ENCODE measurements at regions not wholly inside any gene's neighbourhood (a gene's known extent, or its start where the extent isn't known, plus 50 kb on each side); places are given as distances from the start of the nearest gene placed in this dataset.

DNA sequence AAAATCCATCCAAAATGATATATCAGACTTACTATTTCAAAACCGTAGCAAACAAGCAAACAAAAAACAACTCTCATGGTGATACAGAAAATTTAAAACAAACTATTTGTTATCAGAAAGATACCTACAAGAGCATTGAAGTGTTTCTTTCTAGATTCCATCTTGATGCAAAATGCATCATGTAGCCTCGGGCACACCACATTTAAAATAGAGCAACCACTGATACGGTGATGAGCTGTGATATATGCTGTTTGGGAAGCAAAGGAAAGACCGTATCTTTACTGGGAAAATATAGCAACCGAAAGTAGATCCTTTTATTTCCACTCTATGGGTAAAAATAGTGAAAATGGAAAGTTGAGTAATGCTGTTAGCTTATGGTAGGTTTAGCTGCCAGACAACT lies 892.0 kb downstream of the GATA3 start:
- CTCF ChIA-PET, result no interaction called here
- WGBS (ENCODE audit: missing lambda C conversion rate), result 31% methylated on average over 5 of the region's 5 CpGs
- TF ChIP-seq RFX5 (IDR thresholded peaks at IDR 0.05) (no peak), FOSL2 (IDR thresholded peaks at IDR 0.05) (no peak), FOSL2 (CRISPR knock-in tag; IDR thresholded peaks at IDR 0.05) (no peak), ZSCAN20 (CRISPR knock-in tag; IDR thresholded peaks at IDR 0.05) (no peak), ZFP36 (IDR thresholded peaks at IDR 0.05; ENCODE audit: borderline replicate concordance, partially characterized antibody) (no peak), ESRRA (IDR thresholded peaks at IDR 0.05; ENCODE audit: borderline replicate concordance, low read length) (no peak), KDM5A (IDR thresholded peaks at IDR 0.05) (no peak), RNF2 (IDR thresholded peaks at IDR 0.05; ENCODE audit: borderline replicate concordance, low read depth) (no peak), NFE2L2 (conservative IDR thresholded peaks at IDR 0.05; ENCODE audit: low read length) (no peak), HOXA7 (CRISPR knock-in tag; IDR thresholded peaks at IDR 0.05) (no peak), ZC3H11A (IDR thresholded peaks at IDR 0.05) (no peak), MYC (IDR thresholded peaks at IDR 0.05; ENCODE audit: borderline replicate concordance, low read length) (no peak), NPAS2 (CRISPR knock-in tag; IDR thresholded peaks at IDR 0.05; ENCODE audit: borderline replicate concordance) (no peak), NR3C1 (IDR thresholded peaks at IDR 0.05) (no peak), POLR2A (IDR thresholded peaks at IDR 0.05; ENCODE audit: low read length) (no peak)
- TF ChIP-seq, protein P1, sequence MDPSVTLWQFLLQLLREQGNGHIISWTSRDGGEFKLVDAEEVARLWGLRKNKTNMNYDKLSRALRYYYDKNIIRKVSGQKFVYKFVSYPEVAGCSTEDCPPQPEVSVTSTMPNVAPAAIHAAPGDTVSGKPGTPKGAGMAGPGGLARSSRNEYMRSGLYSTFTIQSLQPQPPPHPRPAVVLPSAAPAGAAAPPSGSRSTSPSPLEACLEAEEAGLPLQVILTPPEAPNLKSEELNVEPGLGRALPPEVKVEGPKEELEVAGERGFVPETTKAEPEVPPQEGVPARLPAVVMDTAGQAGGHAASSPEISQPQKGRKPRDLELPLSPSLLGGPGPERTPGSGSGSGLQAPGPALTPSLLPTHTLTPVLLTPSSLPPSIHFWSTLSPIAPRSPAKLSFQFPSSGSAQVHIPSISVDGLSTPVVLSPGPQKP (IDR thresholded peaks at IDR 0.05; ENCODE audit: low read depth, low read length), result no peak
- TF ChIP-seq, protein P2, sequence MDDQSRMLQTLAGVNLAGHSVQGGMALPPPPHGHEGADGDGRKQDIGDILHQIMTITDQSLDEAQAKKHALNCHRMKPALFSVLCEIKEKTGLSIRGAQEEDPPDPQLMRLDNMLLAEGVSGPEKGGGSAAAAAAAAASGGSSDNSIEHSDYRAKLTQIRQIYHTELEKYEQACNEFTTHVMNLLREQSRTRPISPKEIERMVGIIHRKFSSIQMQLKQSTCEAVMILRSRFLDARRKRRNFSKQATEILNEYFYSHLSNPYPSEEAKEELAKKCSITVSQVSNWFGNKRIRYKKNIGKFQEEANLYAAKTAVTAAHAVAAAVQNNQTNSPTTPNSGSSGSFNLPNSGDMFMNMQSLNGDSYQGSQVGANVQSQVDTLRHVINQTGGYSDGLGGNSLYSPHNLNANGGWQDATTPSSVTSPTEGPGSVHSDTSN (IDR thresholded peaks at IDR 0.05), result no peak

DNA sequence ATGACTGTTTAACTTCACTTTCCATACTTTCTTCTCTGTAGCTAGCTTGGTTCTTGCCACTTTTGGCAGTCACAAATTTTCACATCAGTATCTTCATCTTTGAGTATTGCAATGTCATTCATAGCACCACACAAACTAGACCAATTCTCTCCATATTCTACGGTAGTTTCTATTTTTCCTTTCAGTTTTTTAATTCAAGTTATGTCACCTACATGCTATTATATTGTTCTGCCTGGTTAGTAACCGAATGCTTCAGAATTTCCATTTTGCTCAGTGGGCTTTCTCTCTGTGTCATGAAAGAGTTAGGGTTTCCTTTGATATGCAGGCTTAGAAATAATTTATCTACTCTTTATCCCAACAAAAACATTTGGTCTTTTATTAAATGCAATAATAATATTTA lies 896.5 kb downstream of the GATA3 start:
- ChIA-PET CTCF (no interaction called here), POLR2A (no interaction called here)
- DNase-seq (ENCODE audit: low read depth in 1 of 2, low spot score in 1 of 2) (no peak), FAIRE-seq (no peak), ATAC-seq (no peak)
- TF ChIP-seq PHF8 (IDR thresholded peaks at IDR 0.05; ENCODE audit: borderline replicate concordance, low read depth) (no peak), KDM5A (IDR thresholded peaks at IDR 0.05) (no peak), JUN (IDR thresholded peaks at IDR 0.05) (no peak), CEBPB (IDR thresholded peaks at IDR 0.05) (no peak), RNF2 (IDR thresholded peaks at IDR 0.05; ENCODE audit: borderline replicate concordance, low read depth) (no peak), BHLHE40 (IDR thresholded peaks at IDR 0.05; ENCODE audit: low read depth, low read length) (no peak)
- TF ChIP-seq, protein P3, sequence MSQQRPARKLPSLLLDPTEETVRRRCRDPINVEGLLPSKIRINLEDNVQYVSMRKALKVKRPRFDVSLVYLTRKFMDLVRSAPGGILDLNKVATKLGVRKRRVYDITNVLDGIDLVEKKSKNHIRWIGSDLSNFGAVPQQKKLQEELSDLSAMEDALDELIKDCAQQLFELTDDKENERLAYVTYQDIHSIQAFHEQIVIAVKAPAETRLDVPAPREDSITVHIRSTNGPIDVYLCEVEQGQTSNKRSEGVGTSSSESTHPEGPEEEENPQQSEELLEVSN (IDR thresholded peaks at IDR 0.05; ENCODE audit: borderline replicate concordance, low read depth), result no peak
- H3K27ac ChIP-seq, result no peak overlapping the region
- H3K4me1 ChIP-seq, result no peaks in the 10 kb centered on the region
- H3K4me3 ChIP-seq, result no peak overlapping the region
- WGBS (ENCODE audit: missing lambda C conversion rate), result 46% methylated on average over 2 of the region's 2 CpGs
- H3K4me2 ChIP-seq, result no peak overlapping the region
- no peaks in the 10 kb centered on the region for H3K9me3 ChIP-seq

More for the DNA sequence above, 892.0 kb downstream of the GATA3 start:
- FAIRE-seq, result no peak
- Histone ChIP-seq H3K4me2 (no peak overlapping the region), H3K4me1 (no peaks in the 10 kb centered on the region), H3K4me3 (no peak overlapping the region), H3K9me3 (no peaks in the 10 kb centered on the region), H3K27ac (no peak overlapping the region)
- POLR2A ChIA-PET, result no interaction called here
- no peak for ATAC-seq
- no peak for DNase-seq (ENCODE audit: low read depth in 1 of 2, low spot score in 1 of 2)

DNA sequence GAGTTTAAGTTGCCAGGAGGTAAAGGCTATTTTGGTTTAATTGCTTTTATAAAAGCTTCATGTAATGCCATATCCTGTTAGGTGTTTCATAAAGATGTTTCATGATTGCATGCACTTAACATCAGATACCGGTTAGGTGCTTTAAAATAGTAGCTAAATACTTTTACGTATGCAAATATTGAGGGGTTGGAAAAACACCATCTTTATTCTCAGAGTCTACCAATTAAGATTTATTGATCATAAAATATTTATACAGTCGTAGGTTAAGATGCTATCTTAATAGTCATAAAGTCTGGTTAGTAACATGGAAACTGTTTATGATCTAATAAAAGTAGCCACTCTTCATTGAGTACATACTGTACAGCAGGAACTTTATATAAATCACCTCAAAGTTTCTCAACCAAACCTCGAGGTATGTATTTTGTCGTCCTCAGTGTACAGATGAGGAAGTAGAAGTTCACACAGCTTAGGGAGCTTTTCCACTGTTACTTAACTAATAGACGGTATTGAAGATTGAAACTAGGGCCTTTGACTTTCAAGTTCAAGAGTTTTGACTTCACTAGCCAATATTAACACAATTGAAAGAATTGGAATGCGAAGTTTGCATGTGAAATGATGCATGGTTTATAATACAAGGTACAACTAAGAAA lies 897.1 kb downstream of the GATA3 start:
- no peak for FAIRE-seq
- ATAC-seq, result no peak
- H3K4me2 ChIP-seq, result no peak overlapping the region
- WGBS (ENCODE audit: missing lambda C conversion rate), result 26% methylated on average over 7 of the region's 7 CpGs
- H3K27ac ChIP-seq, result no peak overlapping the region
- POLR2A ChIA-PET, result no interaction called here
- TF ChIP-seq CHD2 (IDR thresholded peaks at IDR 0.05; ENCODE audit: low read length, partially characterized antibody) (no peak), CBX8 (IDR thresholded peaks at IDR 0.05) (no peak)
- TF ChIP-seq, protein P4, sequence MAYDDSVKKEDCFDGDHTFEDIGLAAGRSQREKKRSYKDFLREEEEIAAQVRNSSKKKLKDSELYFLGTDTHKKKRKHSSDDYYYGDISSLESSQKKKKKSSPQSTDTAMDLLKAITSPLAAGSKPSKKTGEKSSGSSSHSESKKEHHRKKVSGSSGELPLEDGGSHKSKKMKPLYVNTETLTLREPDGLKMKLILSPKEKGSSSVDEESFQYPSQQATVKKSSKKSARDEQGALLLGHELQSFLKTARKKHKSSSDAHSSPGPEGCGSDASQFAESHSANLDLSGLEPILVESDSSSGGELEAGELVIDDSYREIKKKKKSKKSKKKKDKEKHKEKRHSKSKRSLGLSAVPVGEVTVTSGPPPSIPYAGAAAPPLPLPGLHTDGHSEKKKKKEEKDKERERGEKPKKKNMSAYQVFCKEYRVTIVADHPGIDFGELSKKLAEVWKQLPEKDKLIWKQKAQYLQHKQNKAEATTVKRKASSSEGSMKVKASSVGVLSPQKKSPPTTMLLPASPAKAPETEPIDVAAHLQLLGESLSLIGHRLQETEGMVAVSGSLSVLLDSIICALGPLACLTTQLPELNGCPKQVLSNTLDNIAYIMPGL (CRISPR knock-in tag; IDR thresholded peaks at IDR 0.05; ENCODE audit: borderline replicate concordance), result no peak
- H3K4me3 ChIP-seq, result no peak overlapping the region
- H3K4me1 ChIP-seq, result no peaks in the 10 kb centered on the region
- CTCF ChIA-PET, result no interaction called here
- H3K9me3 ChIP-seq, result no peaks in the 10 kb centered on the region
- no peak for DNase-seq (ENCODE audit: low read depth in 1 of 2, low spot score in 1 of 2)
